ENCODE measurements at regions not wholly inside any gene's neighbourhood (a gene's known extent, or its start where the extent isn't known, plus 50 kb on each side); places are given as distances from the start of the nearest gene placed in this dataset.

DNA sequence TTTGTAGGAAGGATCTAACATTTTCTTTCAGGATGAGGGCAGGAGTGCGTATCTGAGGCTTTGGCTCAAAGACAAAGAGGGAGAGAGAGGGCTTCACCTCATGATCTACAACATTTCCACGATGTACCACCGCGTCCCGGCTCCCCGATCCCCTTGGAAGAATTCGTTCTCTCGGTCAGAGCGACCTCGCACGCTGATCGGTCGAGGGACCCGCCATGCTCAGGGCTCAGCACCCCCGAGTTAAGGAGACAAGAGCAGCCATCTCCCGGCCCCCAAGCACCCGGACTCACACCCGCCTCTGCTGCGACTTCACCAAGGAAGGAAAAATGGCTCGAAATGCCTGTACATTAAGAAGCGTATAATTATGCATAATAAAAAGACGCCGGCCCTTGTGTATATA, 89.5 kb upstream of the RPL38 start:
- DNase-seq (ENCODE audit: extremely low spot score) = no peak
- POLR2A ChIA-PET = no interaction called here
- CTCF ChIA-PET = no interaction called here
- TF ChIP-seq HDGF (IDR thresholded peaks at IDR 0.05; ENCODE audit: borderline replicate concordance) (no peak), BHLHE40 (IDR thresholded peaks at IDR 0.05; ENCODE audit: borderline replicate concordance) (no peak), CTBP1 (IDR thresholded peaks at IDR 0.05; ENCODE audit: borderline replicate concordance) (no peak), SP1 (IDR thresholded peaks at IDR 0.05) (no peak), FOXA1 (IDR thresholded peaks at IDR 0.05) (no peak), ARNT (IDR thresholded peaks at IDR 0.05) (no peak), TARDBP (IDR thresholded peaks at IDR 0.05) (no peak), NFRKB (IDR thresholded peaks at IDR 0.05) (no peak), L3MBTL2 (conservative IDR thresholded peaks at IDR 0.05) (no peak), ZNF384 (IDR thresholded peaks at IDR 0.05) (no peak), LEF1 (IDR thresholded peaks at IDR 0.05; ENCODE audit: borderline replicate concordance) (no peak), FOXM1 (IDR thresholded peaks at IDR 0.05; ENCODE audit: borderline replicate concordance) (no peak), SUZ12 (IDR thresholded peaks at IDR 0.05) (no peak), ELF4 (IDR thresholded peaks at IDR 0.05) (no peak), FOXK2 (IDR thresholded peaks at IDR 0.05) (no peak)
- TF ChIP-seq, protein P1, sequence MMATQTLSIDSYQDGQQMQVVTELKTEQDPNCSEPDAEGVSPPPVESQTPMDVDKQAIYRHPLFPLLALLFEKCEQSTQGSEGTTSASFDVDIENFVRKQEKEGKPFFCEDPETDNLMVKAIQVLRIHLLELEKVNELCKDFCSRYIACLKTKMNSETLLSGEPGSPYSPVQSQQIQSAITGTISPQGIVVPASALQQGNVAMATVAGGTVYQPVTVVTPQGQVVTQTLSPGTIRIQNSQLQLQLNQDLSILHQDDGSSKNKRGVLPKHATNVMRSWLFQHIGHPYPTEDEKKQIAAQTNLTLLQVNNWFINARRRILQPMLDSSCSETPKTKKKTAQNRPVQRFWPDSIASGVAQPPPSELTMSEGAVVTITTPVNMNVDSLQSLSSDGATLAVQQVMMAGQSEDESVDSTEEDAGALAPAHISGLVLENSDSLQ (IDR thresholded peaks at IDR 0.05) = no peak

DNA sequence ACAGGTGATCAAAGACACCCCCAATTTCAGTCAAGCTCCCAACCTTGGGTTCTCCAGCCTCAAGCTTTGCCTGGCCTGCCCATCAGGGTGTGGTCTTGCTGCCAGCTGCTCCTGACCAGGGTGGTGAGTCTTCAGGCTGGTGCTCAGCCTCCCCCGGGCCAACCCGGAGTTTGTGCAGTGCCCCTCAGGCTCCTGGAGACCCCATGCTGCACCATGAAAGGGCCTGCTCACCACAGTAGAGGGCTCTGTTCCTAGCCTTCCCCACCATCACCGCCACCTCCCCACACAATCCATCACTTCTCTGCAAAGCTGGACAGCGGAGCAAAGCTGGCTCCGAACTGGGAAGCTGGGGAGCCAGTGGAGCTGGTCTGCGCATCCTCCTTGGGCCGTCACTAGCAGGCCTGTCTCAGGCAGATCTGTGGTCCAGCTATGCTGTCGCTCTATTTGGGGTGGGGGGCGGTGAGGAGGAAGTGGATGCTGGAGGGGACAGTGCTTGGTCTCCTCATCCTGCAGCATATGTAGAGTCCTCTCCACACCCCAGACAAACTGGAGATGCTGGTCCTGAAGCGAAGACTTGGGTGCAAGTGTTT, 88.5 kb upstream of the RPL38 start:
- ChIA-PET POLR2A (no interaction called here), CTCF (no interaction called here)
- no peak for TF ChIP-seq ZNF384 (IDR thresholded peaks at IDR 0.05)
- no peak for TF ChIP-seq FOXM1 (IDR thresholded peaks at IDR 0.05; ENCODE audit: borderline replicate concordance)
- TF ChIP-seq L3MBTL2 (conservative IDR thresholded peaks at IDR 0.05) = no peak
- TF ChIP-seq, protein P1 (IDR thresholded peaks at IDR 0.05) = no peak
- TF ChIP-seq FOXA1 (IDR thresholded peaks at IDR 0.05) = no peak
- TF ChIP-seq BHLHE40 (IDR thresholded peaks at IDR 0.05; ENCODE audit: borderline replicate concordance) = no peak
- TF ChIP-seq LEF1 (IDR thresholded peaks at IDR 0.05; ENCODE audit: borderline replicate concordance) = no peak
- TF ChIP-seq FOXK2 (IDR thresholded peaks at IDR 0.05) = no peak
- no peak for TF ChIP-seq NFRKB (IDR thresholded peaks at IDR 0.05)
- no peak for TF ChIP-seq SP1 (IDR thresholded peaks at IDR 0.05)
- no peak for TF ChIP-seq CTBP1 (IDR thresholded peaks at IDR 0.05; ENCODE audit: borderline replicate concordance)
- TF ChIP-seq SUZ12 (IDR thresholded peaks at IDR 0.05) = no peak
- TF ChIP-seq HDGF (IDR thresholded peaks at IDR 0.05; ENCODE audit: borderline replicate concordance) = no peak
- TF ChIP-seq ARNT (IDR thresholded peaks at IDR 0.05) = no peak
- DNase-seq (ENCODE audit: extremely low spot score) = no peak

GRCh38 chr17:74115586-74115985, 87.9 kb upstream of the RPL38 start:
- POLR2A ChIA-PET = no interaction called here
- TF ChIP-seq FOXK2 (IDR thresholded peaks at IDR 0.05) (no peak), L3MBTL2 (conservative IDR thresholded peaks at IDR 0.05) (no peak), FOXA1 (IDR thresholded peaks at IDR 0.05) (no peak), TARDBP (IDR thresholded peaks at IDR 0.05) (no peak), SP1 (IDR thresholded peaks at IDR 0.05) (no peak), NFRKB (IDR thresholded peaks at IDR 0.05) (no peak), CTBP1 (IDR thresholded peaks at IDR 0.05; ENCODE audit: borderline replicate concordance) (no peak), BHLHE40 (IDR thresholded peaks at IDR 0.05; ENCODE audit: borderline replicate concordance) (no peak), ARNT (IDR thresholded peaks at IDR 0.05) (no peak), FOXM1 (IDR thresholded peaks at IDR 0.05; ENCODE audit: borderline replicate concordance) (no peak), LEF1 (IDR thresholded peaks at IDR 0.05; ENCODE audit: borderline replicate concordance) (no peak), ELF4 (IDR thresholded peaks at IDR 0.05) (no peak), HDGF (IDR thresholded peaks at IDR 0.05; ENCODE audit: borderline replicate concordance) (no peak), SUZ12 (IDR thresholded peaks at IDR 0.05) (no peak), ZNF384 (IDR thresholded peaks at IDR 0.05) (no peak)
- TF ChIP-seq, protein P1 (IDR thresholded peaks at IDR 0.05) = no peak
- no peak for DNase-seq (ENCODE audit: extremely low spot score)
- CTCF ChIA-PET = no interaction called here

DNA sequence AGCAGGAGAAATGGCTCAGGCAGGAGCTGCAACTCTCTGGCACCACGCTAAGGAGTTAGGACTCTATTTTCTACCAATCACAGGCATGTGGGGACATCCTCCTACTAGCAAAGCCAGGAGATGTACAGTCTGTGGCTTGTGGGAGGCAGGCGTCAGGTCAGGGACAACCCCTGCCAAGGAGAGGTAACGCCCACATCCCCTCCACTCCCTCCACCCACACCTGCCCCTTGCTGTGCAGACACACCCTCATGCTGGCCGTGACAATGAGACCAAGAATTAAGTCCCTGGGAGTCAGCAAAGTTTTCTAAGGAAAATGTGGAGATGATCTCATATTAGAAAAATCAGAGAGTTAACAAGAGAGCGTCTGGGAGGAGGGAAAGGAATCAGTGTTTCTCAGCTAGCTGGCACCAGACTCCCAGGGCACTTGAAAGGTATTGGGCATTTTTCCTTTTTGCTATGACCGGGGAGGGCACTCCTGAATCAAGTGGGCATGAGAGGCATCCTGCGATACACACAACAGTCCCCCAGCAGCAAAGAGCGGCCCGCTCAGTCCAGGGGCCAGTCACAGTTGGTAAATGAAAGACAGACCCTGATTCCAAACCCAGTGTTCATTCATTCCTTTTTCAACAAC, 87.3 kb upstream of the RPL38 start:
- TF ChIP-seq FOXM1 (IDR thresholded peaks at IDR 0.05; ENCODE audit: borderline replicate concordance) (no peak), NFRKB (IDR thresholded peaks at IDR 0.05) (no peak), HDGF (IDR thresholded peaks at IDR 0.05; ENCODE audit: borderline replicate concordance) (no peak), ZNF384 (IDR thresholded peaks at IDR 0.05) (no peak), TARDBP (IDR thresholded peaks at IDR 0.05) (no peak), BHLHE40 (IDR thresholded peaks at IDR 0.05; ENCODE audit: borderline replicate concordance) (no peak), FOXK2 (IDR thresholded peaks at IDR 0.05) (no peak), ELF4 (IDR thresholded peaks at IDR 0.05) (no peak), L3MBTL2 (conservative IDR thresholded peaks at IDR 0.05) (no peak), SUZ12 (IDR thresholded peaks at IDR 0.05) (no peak), ARNT (IDR thresholded peaks at IDR 0.05) (no peak), SP1 (IDR thresholded peaks at IDR 0.05) (no peak), LEF1 (IDR thresholded peaks at IDR 0.05; ENCODE audit: borderline replicate concordance) (no peak), FOXA1 (IDR thresholded peaks at IDR 0.05) (no peak)
- TF ChIP-seq, protein P1 (IDR thresholded peaks at IDR 0.05) = no peak
- ChIA-PET CTCF (no interaction called here), POLR2A (no interaction called here)
- no peak for DNase-seq (ENCODE audit: extremely low spot score)

Measured in HEK293T (cell line).